ENCODE measurements at regions not wholly inside any gene's neighbourhood (a gene's known extent, or its start where the extent isn't known, plus 50 kb on each side); places are given as distances from the start of the nearest gene placed in this dataset.

DNA sequence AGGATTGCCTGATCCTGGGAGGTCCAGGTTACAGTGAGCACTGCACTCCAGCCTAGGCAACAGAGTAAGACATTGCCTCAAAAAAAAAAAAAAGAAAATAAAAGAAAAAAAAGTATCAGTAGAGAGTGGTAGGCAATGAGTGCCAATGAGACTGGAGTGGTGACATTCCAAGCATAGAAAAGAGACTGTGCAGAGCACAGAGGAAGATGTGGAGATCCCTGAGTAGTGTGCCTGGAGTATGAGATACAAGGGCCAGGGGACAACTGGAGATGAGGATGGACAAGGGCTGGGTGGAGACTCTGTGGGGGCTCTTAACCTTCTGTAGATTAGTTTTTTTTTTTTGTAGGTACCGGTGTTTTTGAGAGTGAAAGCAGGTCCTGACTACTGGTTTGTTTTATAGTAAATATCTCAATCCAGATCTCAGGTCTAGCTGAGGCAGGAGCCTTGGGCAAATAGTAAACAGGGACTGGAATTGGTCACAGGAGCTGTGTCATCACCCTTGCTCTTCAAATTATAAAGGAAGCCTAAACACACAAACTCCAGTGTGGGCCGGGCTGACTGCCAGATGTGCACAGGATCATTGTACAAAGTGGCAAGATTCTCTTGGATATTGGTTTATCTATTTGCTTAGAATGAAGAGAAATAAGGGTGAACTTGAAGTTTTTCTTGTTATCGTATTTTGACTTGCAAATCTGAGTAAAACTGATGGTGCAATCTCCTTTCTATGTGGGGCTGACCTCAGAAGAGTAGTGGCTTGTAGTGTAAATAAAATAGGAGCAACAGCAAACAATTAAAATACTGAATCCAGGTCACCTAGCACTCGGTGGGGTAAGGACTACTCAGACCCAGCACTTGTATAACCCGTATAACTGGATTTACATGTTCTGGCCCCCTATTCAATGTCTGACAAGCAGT, 144.9 kb downstream of the SOX4 start:
- WGBS (ENCODE audit: extremely low coverage, insufficient coverage, insufficient read length), result no CpG with 5 or more reads among the region's 5 CpGs
- Histone ChIP-seq H3K4ac (ENCODE audit: low read depth, low read length) (peak overlapping the region; percentile 91), H3K18ac (ENCODE audit: low read length) (no peak overlapping the region), H3K9me3 (ENCODE audit: insufficient read depth, low read depth, low read length) (no peaks in the 10 kb centered on the region), H3K4me3 (ENCODE audit: low read depth, low read length) (no peak overlapping the region), H2AFZ (ENCODE audit: insufficient read depth, low read length, poor library complexity) (no peak overlapping the region), H3K23ac (ENCODE audit: low read length) (no peak overlapping the region), H3K27me3 (ENCODE audit: insufficient read depth, low read length) (no peaks in the 10 kb centered on the region), H4K91ac (ENCODE audit: low read depth, low read length) (peak overlapping the region; percentile 94), H2AK5ac (ENCODE audit: low read length) (no peak overlapping the region), H2BK5ac (ENCODE audit: low read depth, low read length, poor library complexity) (peak overlapping the region; percentile 96), H2BK12ac (ENCODE audit: low read length) (no peak overlapping the region), H4K12ac (ENCODE audit: low read depth, low read length) (no peak overlapping the region), H3K4me2 (ENCODE audit: low read length) (peak overlapping the region; percentile 43), H4K8ac (ENCODE audit: low read depth, low read length) (no peak overlapping the region), H3K9ac (ENCODE audit: low read length) (no peak overlapping the region), H3K79me2 (ENCODE audit: control insufficient read depth, insufficient read depth, low read length, poor library complexity) (peaks cover 2% of the 10 kb centered on the region), H3K14ac (ENCODE audit: low read length) (no peak overlapping the region), H3K27ac (ENCODE audit: low read depth, low read length) (peak overlapping the region; percentile 94), H3K4me1 (ENCODE audit: control insufficient read depth in 1 of 2, insufficient read depth in 2 of 2, low read length in 2 of 2) (peaks cover 12 to 25% of the 10 kb centered on the region in 2 experiments), H3K36me3 (ENCODE audit: control insufficient read depth in 1 of 2, insufficient read depth in 2 of 2, low read length in 2 of 2) (no peaks in the 10 kb centered on the region), H2BK120ac (ENCODE audit: insufficient read depth, low read length, poor library complexity) (peak overlapping the region; percentile 99), H3K79me1 (ENCODE audit: low read length) (peaks cover 29% of the 10 kb centered on the region)
- peak; percentile 68 to 86 for DNase-seq

DNA sequence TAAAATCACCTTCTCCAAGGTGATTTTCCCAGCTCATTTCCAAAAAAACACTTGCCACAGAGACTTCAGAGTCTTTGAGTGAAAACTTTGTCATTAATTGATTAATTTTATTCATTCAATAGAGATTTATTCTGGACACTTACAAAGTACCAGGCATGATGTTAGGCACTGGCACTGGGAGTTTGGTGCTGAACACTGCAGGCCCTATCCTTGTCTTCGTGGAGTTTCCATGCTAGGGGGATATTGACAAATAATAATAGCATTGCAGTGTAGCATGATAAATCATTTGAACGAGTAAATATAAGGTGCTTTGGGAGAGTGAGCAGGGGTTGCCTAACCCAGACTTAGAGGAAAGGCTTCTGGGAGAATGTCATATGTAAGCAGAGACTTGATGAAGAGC, 145.7 kb downstream of the SOX4 start:
- H2BK120ac ChIP-seq (ENCODE audit: insufficient read depth, low read length, poor library complexity), result peak overlapping the region; percentile 59

DNA sequence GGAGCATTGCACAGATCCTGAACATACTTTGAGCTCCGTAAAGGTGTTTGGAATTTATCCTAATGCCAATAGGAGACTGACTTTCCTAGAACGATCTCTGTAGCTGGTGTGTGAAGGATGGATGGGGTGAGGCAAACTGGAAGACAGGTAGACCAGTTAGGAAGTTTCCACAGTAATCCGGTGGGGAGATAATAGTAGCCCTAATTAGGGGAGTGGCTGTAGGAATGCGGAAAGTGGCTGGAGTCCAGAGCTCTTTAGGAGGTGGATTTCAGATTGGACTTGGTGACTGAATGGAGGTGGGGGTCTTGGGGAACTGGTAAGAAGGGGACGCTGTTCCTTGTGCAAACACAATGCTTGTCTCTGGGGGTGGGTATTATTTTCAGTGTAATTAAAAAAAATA, 146.3 kb downstream of the SOX4 start:
- Histone ChIP-seq H2BK5ac (ENCODE audit: low read depth, low read length, poor library complexity) (peak overlapping the region; percentile 32), H3K79me2 (ENCODE audit: control insufficient read depth, insufficient read depth, low read length, poor library complexity) (peaks cover 2% of the 10 kb centered on the region), H2BK120ac (ENCODE audit: insufficient read depth, low read length, poor library complexity) (peak overlapping the region; percentile 59), H2BK12ac (ENCODE audit: low read length) (peak overlapping the region; percentile 39), H3K36me3 (ENCODE audit: control insufficient read depth in 1 of 2, insufficient read depth in 2 of 2, low read length in 2 of 2) (no peaks in the 10 kb centered on the region), H3K27me3 (ENCODE audit: insufficient read depth, low read length) (no peaks in the 10 kb centered on the region), H3K14ac (ENCODE audit: low read length) (no peak overlapping the region), H2AK5ac (ENCODE audit: low read length) (peak overlapping the region; percentile 17), H3K18ac (ENCODE audit: low read length) (peak overlapping the region; percentile 19), H3K23ac (ENCODE audit: low read length) (no peak overlapping the region), H3K9me3 (ENCODE audit: insufficient read depth, low read depth, low read length) (no peaks in the 10 kb centered on the region), H4K91ac (ENCODE audit: low read depth, low read length) (peak overlapping the region; percentile 93), H4K12ac (ENCODE audit: low read depth, low read length) (no peak overlapping the region), H4K8ac (ENCODE audit: low read depth, low read length) (peak overlapping the region; percentile 48), H3K4me1 (ENCODE audit: control insufficient read depth in 1 of 2, insufficient read depth in 2 of 2, low read length in 2 of 2) (peaks cover 12 to 23% of the 10 kb centered on the region in 2 experiments), H3K4me2 (ENCODE audit: low read length) (peak overlapping the region; percentile 29), H3K9ac (ENCODE audit: low read length) (no peak overlapping the region), H2AFZ (ENCODE audit: insufficient read depth, low read length, poor library complexity) (no peak overlapping the region), H3K4me3 (ENCODE audit: low read depth, low read length) (no peak overlapping the region), H3K79me1 (ENCODE audit: low read length) (peaks cover 27% of the 10 kb centered on the region), H3K4ac (ENCODE audit: low read depth, low read length) (peak overlapping the region; percentile 30), H3K27ac (ENCODE audit: low read depth, low read length) (peak overlapping the region; percentile 67)
- no CpG with 5 or more reads among the region's 5 CpGs for WGBS (ENCODE audit: extremely low coverage, insufficient coverage, insufficient read length)
- DNase-seq, result peak in 1 of 2 donors; percentile 43

More for the DNA sequence above, 145.7 kb downstream of the SOX4 start:
- peak overlapping the region; percentile 30 for H3K4ac ChIP-seq (ENCODE audit: low read depth, low read length)
- H3K4me1 ChIP-seq (ENCODE audit: control insufficient read depth in 1 of 2, insufficient read depth in 2 of 2, low read length in 2 of 2), result peaks cover 12 to 23% of the 10 kb centered on the region in 2 experiments
- peak overlapping the region; percentile 19 for H3K18ac ChIP-seq (ENCODE audit: low read length)
- no peaks in the 10 kb centered on the region for H3K27me3 ChIP-seq (ENCODE audit: insufficient read depth, low read length)
- no peak for DNase-seq
- H2BK5ac ChIP-seq (ENCODE audit: low read depth, low read length, poor library complexity), result peak overlapping the region; percentile 32
- no peak overlapping the region for H3K4me3 ChIP-seq (ENCODE audit: low read depth, low read length)
- H2AK5ac ChIP-seq (ENCODE audit: low read length), result peak overlapping the region; percentile 17
- peak overlapping the region; percentile 62 for H3K14ac ChIP-seq (ENCODE audit: low read length)
- no CpG with 5 or more reads among the region's 2 CpGs for WGBS (ENCODE audit: extremely low coverage, insufficient coverage, insufficient read length)
- H3K36me3 ChIP-seq (ENCODE audit: control insufficient read depth in 1 of 2, insufficient read depth in 2 of 2, low read length in 2 of 2), result no peaks in the 10 kb centered on the region
- no peak overlapping the region for H3K4me2 ChIP-seq (ENCODE audit: low read length)
- H4K12ac ChIP-seq (ENCODE audit: low read depth, low read length), result no peak overlapping the region
- no peak overlapping the region for H3K9ac ChIP-seq (ENCODE audit: low read length)
- H3K79me2 ChIP-seq (ENCODE audit: control insufficient read depth, insufficient read depth, low read length, poor library complexity), result peaks cover 2% of the 10 kb centered on the region
- peaks cover 27% of the 10 kb centered on the region for H3K79me1 ChIP-seq (ENCODE audit: low read length)
- H3K23ac ChIP-seq (ENCODE audit: low read length), result no peak overlapping the region
- H4K91ac ChIP-seq (ENCODE audit: low read depth, low read length), result peak overlapping the region; percentile 93
- peak overlapping the region; percentile 8 for H2AFZ ChIP-seq (ENCODE audit: insufficient read depth, low read length, poor library complexity)
- peak overlapping the region; percentile 15 for H4K8ac ChIP-seq (ENCODE audit: low read depth, low read length)
- no peaks in the 10 kb centered on the region for H3K9me3 ChIP-seq (ENCODE audit: insufficient read depth, low read depth, low read length)
- peak overlapping the region; percentile 39 for H2BK12ac ChIP-seq (ENCODE audit: low read length)
- peak overlapping the region; percentile 67 for H3K27ac ChIP-seq (ENCODE audit: low read depth, low read length)

DNA sequence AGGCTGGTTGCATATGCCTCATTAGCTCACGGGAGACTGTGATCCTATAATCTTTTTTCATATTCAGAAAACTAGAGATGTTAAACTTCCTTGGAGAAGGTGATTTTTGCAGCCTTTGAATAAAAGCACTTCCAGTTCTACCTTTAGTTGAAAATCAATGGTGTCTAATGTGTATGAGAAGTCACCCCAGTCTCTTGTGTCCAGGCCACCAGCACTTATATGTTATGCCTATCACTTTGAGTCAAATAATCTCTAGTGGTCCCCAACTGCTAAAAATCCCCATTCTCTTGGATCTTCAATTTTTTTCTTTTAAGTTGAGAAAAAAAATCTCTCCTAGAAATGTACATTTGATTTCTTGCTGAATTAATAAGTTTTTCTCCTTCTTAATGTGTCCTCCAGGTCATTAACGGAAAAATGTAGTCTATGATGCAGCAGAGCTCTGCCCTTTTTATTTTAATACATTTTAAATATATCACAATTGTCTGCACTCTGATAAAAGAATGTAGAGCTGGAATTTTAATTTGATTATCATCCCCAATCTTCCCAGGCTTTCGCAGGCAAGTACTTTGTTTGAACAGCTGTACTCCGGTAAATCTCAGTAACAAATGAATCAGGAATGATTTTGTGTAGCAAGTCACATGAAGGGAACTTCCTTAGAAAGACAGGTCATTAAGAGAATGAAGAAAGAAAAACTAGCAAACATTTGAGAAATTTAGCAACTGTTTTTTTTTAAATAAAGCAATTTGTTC, 147.0 kb downstream of the SOX4 start:
- H4K91ac ChIP-seq (ENCODE audit: low read depth, low read length), result no peak overlapping the region
- no peak overlapping the region for H3K4me3 ChIP-seq (ENCODE audit: low read depth, low read length)
- H3K36me3 ChIP-seq (ENCODE audit: control insufficient read depth in 1 of 2, insufficient read depth in 2 of 2, low read length in 2 of 2), result peaks cover under 1% of the 10 kb centered on the region in 2 experiments
- peak overlapping the region; percentile 29 for H3K4me2 ChIP-seq (ENCODE audit: low read length)
- no CpG with 5 or more reads among the region's 4 CpGs for WGBS (ENCODE audit: extremely low coverage, insufficient coverage, insufficient read length)
- H3K27ac ChIP-seq (ENCODE audit: low read depth, low read length), result peak overlapping the region; percentile 67
- H2BK120ac ChIP-seq (ENCODE audit: insufficient read depth, low read length, poor library complexity), result no peak overlapping the region
- H4K8ac ChIP-seq (ENCODE audit: low read depth, low read length), result no peak overlapping the region
- H3K79me1 ChIP-seq (ENCODE audit: low read length), result peaks cover 27% of the 10 kb centered on the region
- peaks cover 12 to 23% of the 10 kb centered on the region in 2 experiments for H3K4me1 ChIP-seq (ENCODE audit: control insufficient read depth in 1 of 2, insufficient read depth in 2 of 2, low read length in 2 of 2)
- H3K27me3 ChIP-seq (ENCODE audit: insufficient read depth, low read length), result no peaks in the 10 kb centered on the region
- H3K23ac ChIP-seq (ENCODE audit: low read length), result no peak overlapping the region
- no peak overlapping the region for H3K18ac ChIP-seq (ENCODE audit: low read length)
- H3K4ac ChIP-seq (ENCODE audit: low read depth, low read length), result no peak overlapping the region
- no peak for DNase-seq
- H2BK5ac ChIP-seq (ENCODE audit: low read depth, low read length, poor library complexity), result no peak overlapping the region
- H4K12ac ChIP-seq (ENCODE audit: low read depth, low read length), result no peak overlapping the region
- H3K9me3 ChIP-seq (ENCODE audit: insufficient read depth, low read depth, low read length), result no peaks in the 10 kb centered on the region
- H2AFZ ChIP-seq (ENCODE audit: insufficient read depth, low read length, poor library complexity), result no peak overlapping the region
- no peak overlapping the region for H2BK12ac ChIP-seq (ENCODE audit: low read length)
- no peak overlapping the region for H3K14ac ChIP-seq (ENCODE audit: low read length)
- H3K9ac ChIP-seq (ENCODE audit: low read length), result no peak overlapping the region
- H2AK5ac ChIP-seq (ENCODE audit: low read length), result no peak overlapping the region
- H3K79me2 ChIP-seq (ENCODE audit: control insufficient read depth, insufficient read depth, low read length, poor library complexity), result peaks cover 2% of the 10 kb centered on the region

All from trophoblast cell (in vitro differentiated cells and primary cell).